ENCODE measurements at regions not wholly inside any gene's neighbourhood (a gene's known extent, or its start where the extent isn't known, plus 50 kb on each side); places are given as distances from the start of the nearest gene placed in this dataset.

DNA sequence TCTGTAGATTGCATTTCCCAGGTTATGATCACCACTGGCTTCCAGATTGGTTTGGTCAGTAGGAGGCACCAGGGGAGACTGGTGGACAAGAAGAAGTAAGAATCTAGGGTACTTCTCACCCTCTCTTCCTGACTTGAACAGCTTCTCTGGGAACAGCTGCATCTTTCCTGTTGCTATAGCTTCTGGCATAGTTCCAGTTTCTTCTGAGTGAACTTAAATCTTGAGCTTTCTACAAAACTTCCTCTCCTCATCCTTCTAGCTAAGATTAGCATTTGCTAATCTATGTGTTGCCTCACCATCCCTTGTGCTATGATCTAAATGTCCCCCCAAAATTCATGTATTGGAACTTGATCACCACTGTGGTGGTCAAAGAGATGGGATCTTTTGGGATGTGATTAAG is 724.6 kb downstream of the UTRN start:
- no peak for TF ChIP-seq YY1 (IDR thresholded peaks at IDR 0.05)
- TF ChIP-seq, protein P1, sequence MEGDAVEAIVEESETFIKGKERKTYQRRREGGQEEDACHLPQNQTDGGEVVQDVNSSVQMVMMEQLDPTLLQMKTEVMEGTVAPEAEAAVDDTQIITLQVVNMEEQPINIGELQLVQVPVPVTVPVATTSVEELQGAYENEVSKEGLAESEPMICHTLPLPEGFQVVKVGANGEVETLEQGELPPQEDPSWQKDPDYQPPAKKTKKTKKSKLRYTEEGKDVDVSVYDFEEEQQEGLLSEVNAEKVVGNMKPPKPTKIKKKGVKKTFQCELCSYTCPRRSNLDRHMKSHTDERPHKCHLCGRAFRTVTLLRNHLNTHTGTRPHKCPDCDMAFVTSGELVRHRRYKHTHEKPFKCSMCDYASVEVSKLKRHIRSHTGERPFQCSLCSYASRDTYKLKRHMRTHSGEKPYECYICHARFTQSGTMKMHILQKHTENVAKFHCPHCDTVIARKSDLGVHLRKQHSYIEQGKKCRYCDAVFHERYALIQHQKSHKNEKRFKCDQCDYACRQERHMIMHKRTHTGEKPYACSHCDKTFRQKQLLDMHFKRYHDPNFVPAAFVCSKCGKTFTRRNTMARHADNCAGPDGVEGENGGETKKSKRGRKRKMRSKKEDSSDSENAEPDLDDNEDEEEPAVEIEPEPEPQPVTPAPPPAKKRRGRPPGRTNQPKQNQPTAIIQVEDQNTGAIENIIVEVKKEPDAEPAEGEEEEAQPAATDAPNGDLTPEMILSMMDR (IDR thresholded peaks at IDR 0.05; ENCODE audit: low read depth, low read length, missing input control) = no peak

Data from liver (tissue), 2 donors.